ENCODE measurements at regions not wholly inside any gene's neighbourhood (a gene's known extent, or its start where the extent isn't known, plus 50 kb on each side); places are given as distances from the start of the nearest gene placed in this dataset.
"Not testable (repeated sequence)": the region's sequence is repeated elsewhere in the genome, so short reads cannot be mapped to it uniquely, and the experiment has no call there.

DNA sequence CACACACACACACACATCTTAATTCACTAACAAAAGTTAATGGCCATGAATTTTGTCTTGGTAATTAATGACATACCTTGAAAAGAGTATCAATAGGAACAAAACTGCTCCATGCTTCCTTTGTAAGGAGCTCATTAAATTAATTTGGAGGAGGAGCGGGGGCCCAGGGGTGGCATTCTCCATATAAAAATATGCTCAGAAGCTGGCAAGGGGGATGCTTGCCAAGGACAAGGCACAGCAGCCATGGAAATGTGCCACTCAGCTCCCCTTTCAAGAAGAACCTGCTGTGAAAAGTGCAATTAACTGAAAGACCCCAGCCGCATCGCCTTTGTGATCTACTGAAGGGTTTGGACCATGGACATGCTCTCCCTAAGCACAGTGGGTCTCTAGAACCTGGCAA, 385.9 kb upstream of the API5 start:
- BruUV-seq (replicated peaks) = no TSS peak
- H3K4me3 ChIP-seq (ENCODE audit: low read depth in 2 of 2, low read length in 2 of 2) = no peak overlapping the region
- no peaks in the 10 kb centered on the region for H3K4me1 ChIP-seq (ENCODE audit: control insufficient read depth, insufficient read depth, low read length)
- in situ Hi-C loops (cut with HindIII; ENCODE audit: low pct_unique_long_range_greater_than_20kb, low sequenced_read_pairs) = no loop called here
- H3K9me3 ChIP-seq (ENCODE audit: control insufficient read depth, insufficient read depth, low read depth, low read length) = no peaks in the 10 kb centered on the region
- ATAC-seq = no peak
- no peaks in the 10 kb centered on the region for H3K36me3 ChIP-seq (ENCODE audit: control insufficient read depth, insufficient read depth, low read length)
- ChIA-PET POLR2A (no interaction called here), CTCF (no interaction called here)
- no peak for DNase-seq (ENCODE audit: low read depth, low spot score)
- no peaks in the 10 kb centered on the region for H3K27me3 ChIP-seq (ENCODE audit: control insufficient read depth, insufficient read depth, low read length)
- H3K27ac ChIP-seq (ENCODE audit: low read length) = no peak overlapping the region
- intact Hi-C loops (cut with micrococcal nuclease; ENCODE audit: unreplicated experiment) = no loop called here
- TF ChIP-seq POLR2AphosphoS5 (IDR thresholded peaks at IDR 0.05; ENCODE audit: low read depth, low read length) = no peak
- TF ChIP-seq TCF7L2 (IDR thresholded peaks at IDR 0.05; ENCODE audit: low read depth, low read length) = no peak
- TF ChIP-seq, protein P1, sequence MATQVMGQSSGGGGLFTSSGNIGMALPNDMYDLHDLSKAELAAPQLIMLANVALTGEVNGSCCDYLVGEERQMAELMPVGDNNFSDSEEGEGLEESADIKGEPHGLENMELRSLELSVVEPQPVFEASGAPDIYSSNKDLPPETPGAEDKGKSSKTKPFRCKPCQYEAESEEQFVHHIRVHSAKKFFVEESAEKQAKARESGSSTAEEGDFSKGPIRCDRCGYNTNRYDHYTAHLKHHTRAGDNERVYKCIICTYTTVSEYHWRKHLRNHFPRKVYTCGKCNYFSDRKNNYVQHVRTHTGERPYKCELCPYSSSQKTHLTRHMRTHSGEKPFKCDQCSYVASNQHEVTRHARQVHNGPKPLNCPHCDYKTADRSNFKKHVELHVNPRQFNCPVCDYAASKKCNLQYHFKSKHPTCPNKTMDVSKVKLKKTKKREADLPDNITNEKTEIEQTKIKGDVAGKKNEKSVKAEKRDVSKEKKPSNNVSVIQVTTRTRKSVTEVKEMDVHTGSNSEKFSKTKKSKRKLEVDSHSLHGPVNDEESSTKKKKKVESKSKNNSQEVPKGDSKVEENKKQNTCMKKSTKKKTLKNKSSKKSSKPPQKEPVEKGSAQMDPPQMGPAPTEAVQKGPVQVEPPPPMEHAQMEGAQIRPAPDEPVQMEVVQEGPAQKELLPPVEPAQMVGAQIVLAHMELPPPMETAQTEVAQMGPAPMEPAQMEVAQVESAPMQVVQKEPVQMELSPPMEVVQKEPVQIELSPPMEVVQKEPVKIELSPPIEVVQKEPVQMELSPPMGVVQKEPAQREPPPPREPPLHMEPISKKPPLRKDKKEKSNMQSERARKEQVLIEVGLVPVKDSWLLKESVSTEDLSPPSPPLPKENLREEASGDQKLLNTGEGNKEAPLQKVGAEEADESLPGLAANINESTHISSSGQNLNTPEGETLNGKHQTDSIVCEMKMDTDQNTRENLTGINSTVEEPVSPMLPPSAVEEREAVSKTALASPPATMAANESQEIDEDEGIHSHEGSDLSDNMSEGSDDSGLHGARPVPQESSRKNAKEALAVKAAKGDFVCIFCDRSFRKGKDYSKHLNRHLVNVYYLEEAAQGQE (IDR thresholded peaks at IDR 0.05; ENCODE audit: insufficient read depth in 1 of 2, low read depth in 2 of 2, low read length in 1 of 2) = no peak
- no peak for TF ChIP-seq SIN3A (IDR thresholded peaks at IDR 0.05; ENCODE audit: borderline replicate concordance, insufficient read depth, low read depth, low read length)
- TF ChIP-seq, protein P2, sequence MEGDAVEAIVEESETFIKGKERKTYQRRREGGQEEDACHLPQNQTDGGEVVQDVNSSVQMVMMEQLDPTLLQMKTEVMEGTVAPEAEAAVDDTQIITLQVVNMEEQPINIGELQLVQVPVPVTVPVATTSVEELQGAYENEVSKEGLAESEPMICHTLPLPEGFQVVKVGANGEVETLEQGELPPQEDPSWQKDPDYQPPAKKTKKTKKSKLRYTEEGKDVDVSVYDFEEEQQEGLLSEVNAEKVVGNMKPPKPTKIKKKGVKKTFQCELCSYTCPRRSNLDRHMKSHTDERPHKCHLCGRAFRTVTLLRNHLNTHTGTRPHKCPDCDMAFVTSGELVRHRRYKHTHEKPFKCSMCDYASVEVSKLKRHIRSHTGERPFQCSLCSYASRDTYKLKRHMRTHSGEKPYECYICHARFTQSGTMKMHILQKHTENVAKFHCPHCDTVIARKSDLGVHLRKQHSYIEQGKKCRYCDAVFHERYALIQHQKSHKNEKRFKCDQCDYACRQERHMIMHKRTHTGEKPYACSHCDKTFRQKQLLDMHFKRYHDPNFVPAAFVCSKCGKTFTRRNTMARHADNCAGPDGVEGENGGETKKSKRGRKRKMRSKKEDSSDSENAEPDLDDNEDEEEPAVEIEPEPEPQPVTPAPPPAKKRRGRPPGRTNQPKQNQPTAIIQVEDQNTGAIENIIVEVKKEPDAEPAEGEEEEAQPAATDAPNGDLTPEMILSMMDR (IDR thresholded peaks at IDR 0.05) = no peak

GRCh38 chr11:42947405-42947804, 364.4 kb upstream of the API5 start:
- Histone ChIP-seq H3K36me3 (ENCODE audit: control insufficient read depth, insufficient read depth, low read length) (no peaks in the 10 kb centered on the region), H3K4me1 (ENCODE audit: control insufficient read depth, insufficient read depth, low read length) (no peaks in the 10 kb centered on the region), H3K4me3 (ENCODE audit: low read depth in 2 of 2, low read length in 2 of 2) (no peak overlapping the region), H3K9me3 (ENCODE audit: control insufficient read depth, insufficient read depth, low read depth, low read length) (no peaks in the 10 kb centered on the region), H3K27ac (ENCODE audit: low read length) (no peak overlapping the region), H3K27me3 (ENCODE audit: control insufficient read depth, insufficient read depth, low read length) (no peaks in the 10 kb centered on the region)
- ATAC-seq (no peak), DNase-seq (ENCODE audit: low read depth, low spot score) (no peak)
- intact Hi-C loops (cut with micrococcal nuclease; ENCODE audit: unreplicated experiment) = no loop called here
- in situ Hi-C loops (cut with HindIII; ENCODE audit: low pct_unique_long_range_greater_than_20kb, low sequenced_read_pairs) = no loop called here
- CTCF ChIA-PET = no interaction called here
- no TSS peak for BruUV-seq (replicated peaks)
- POLR2A ChIA-PET = no interaction called here
- TF ChIP-seq, protein P1 (IDR thresholded peaks at IDR 0.05; ENCODE audit: insufficient read depth in 1 of 2, low read depth in 2 of 2, low read length in 1 of 2) = no peak
- TF ChIP-seq SIN3A (IDR thresholded peaks at IDR 0.05; ENCODE audit: borderline replicate concordance, insufficient read depth, low read depth, low read length) (no peak), TCF7L2 (IDR thresholded peaks at IDR 0.05; ENCODE audit: low read depth, low read length) (no peak), POLR2AphosphoS5 (IDR thresholded peaks at IDR 0.05; ENCODE audit: low read depth, low read length) (no peak)
- TF ChIP-seq, protein P2 (IDR thresholded peaks at IDR 0.05) = no peak

DNA sequence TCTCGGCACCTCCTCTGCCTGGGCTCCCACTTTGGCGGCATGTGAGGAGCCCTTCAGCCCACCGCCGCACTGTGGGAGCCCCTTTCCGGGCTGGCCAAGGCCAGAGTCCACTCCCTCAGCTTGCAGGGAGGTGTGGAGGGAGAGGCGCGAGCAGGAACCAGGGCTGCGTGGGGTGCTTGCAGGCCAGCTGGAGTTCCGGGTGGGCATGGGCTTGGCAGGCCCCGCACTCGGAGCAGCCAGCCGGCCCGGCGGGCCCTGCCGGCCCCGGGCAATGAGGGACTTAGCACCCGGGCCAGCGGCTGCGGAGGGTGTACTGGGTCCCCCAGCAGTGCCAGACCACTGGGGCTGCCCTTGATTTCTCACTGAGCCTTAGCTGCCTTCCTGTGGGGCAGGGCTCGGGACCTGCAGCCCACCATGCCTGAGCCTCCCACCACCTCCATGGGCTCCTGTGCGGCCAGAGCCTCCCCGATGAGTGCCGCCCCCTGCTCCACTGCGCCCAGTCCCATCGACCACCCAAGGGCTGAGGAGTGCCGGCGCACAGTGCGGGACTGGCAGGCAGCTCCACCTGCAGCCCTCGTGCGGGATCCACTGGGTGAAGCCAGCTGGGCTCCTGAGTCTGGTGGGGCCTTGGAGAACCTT, 361.9 kb upstream of the API5 start:
- CTCF ChIA-PET; BruUV-seq (replicated peaks): not testable (repeated sequence)

More for the DNA sequence above, 361.9 kb upstream of the API5 start:
- H3K4me1 ChIP-seq (ENCODE audit: control insufficient read depth, insufficient read depth, low read length); H3K9me3 ChIP-seq (ENCODE audit: control insufficient read depth, insufficient read depth, low read depth, low read length); POLR2A ChIA-PET; in situ Hi-C loops (cut with HindIII; ENCODE audit: low pct_unique_long_range_greater_than_20kb, low sequenced_read_pairs); H3K27ac ChIP-seq (ENCODE audit: low read length); H3K27me3 ChIP-seq (ENCODE audit: control insufficient read depth, insufficient read depth, low read length); DNase-seq (ENCODE audit: low read depth, low spot score); H3K36me3 ChIP-seq (ENCODE audit: control insufficient read depth, insufficient read depth, low read length); intact Hi-C loops (cut with micrococcal nuclease; ENCODE audit: unreplicated experiment); H3K4me3 ChIP-seq (ENCODE audit: low read depth in 2 of 2, low read length in 2 of 2); ATAC-seq: not testable (repeated sequence)

Measured in Panc1 (cell line).